Stimulated activated CD4-positive, alpha-beta T cell treated with anti-CD3 and anti-CD28 coated beads, Interleukin-15, amount 100 ng/mL, for 1 hour (primary cell): ENCODE measurements at regions not wholly inside any gene's neighbourhood (a gene's known extent, or its start where the extent isn't known, plus 50 kb on each side); places are given as distances from the start of the nearest gene placed in this dataset.

ENCODE experiments used
- DNase-seq, 2 donors: peaks; one replicate each; pipeline ENCODE4 v3.0.0-alpha.2; 2020; ENCODE audit warnings: low read depth in 1 of 2, low spot score in 1 of 2

DNA sequence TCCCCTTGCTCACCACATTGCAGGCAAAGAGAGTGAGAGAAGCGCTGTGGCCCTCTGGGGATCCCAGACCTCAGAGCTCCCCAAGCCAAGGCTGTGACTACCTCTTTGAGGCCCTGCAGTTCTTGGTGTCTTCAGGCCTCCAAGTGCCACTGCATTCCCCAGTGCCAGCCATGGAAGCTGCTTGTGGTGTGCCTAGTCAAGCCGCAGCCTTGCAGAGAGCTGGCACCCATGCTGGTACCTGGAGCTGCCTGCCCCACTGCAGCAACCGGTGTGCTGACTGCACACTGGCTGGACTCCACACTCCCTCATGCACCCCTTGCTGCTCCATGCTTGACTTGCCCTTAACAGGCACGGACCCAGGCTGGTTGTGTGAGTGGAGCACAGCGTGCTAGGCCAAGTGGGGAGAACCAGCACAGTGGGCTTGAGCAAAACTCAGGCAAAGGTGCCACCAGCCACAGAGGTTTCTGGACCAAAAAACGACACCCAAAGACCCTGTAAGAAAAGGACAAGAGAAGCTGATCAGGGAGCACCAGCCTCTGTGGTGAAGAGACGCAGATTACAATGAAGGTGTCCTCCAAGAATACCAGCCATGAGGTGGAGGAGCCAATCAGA is 113.5 kb upstream of the TMEM18 start:
- no peak for DNase-seq

DNA sequence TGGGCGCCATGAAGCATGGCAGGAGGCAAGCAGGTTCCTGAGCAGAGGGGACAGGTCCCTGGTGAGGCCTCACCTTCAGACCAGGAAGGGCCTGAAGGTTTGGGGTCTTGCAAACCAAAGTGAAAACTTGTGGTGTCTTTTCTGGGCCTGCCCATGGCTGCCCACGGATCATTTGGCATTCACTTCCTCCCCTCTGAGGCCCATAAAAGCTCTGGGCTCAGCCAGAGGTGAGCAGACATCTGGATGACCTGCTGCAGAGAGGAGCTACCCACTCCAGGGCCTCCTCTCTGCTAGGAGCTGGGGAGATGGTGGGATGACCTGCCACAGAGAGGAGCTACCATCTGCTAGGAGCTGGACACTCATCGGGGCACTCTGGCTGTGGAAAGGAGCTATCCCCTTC is 112.9 kb upstream of the TMEM18 start:
- no peak for DNase-seq

- DNase-seq: no peak
Observed at GRCh38 chr2:789529-789928, 112.3 kb upstream of the TMEM18 start.

DNA sequence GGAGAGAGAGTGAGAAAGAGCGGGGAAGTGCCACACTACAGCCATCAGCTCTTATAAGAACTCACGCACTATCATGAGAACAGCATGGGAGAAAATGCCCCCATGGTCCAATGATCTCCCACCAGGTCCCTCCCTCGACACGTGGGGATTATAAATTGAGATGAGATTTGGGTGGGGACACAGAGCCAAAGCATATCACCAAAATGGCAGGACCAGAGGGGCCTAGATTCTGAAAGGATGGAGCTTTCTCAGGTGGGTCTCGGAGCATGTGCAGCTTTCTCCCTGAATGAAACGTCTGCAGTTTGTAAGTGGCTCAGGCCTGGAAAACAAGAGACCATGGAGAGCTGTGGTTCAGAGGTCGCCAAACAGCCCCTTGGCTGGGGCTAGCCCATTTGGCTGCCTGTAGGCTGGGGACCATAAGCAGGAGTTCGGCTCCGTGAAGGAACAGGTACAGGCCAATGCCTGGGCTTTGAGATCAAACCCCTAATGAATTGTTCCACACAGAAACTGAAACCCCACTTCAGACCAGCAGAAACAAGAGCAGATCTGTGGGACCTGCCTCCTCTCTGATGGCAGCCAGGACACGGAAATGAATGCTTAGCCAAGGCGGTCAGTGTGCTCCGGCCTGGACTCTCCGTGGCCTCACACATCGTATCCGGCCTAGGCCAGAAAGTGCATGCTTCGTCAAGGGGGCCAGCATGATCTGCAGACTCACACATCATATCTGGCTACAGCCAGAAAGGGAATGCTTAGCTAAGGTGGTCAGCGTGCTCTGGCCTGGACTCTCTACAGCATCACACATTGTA is 111.2 kb upstream of the TMEM18 start:
- DNase-seq: no peak

- no peak for DNase-seq
Observed at GRCh38 chr2:784753-785152, 107.5 kb upstream of the TMEM18 start.

GRCh38 chr2:780581-780980 is 103.4 kb upstream of the TMEM18 start:
- no peak for DNase-seq

DNA sequence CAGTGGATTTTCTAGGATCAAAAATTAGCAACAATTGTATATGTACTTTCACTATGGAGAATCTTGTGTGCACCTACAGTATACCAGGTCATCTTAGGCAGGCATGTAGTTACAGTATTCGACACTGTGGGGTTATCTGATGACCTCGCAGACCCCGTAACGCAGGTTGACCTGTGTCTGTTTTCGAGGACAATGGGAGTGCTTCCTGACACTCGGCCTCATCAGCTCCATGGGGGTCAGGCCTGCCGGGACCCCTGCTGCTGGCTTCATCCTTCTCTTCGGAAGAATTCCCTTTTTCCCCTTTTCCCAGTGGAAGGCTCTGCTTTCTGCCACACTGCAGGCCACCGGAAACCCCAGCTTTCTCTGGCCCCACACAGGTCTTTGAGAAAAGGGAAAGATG is 102.8 kb upstream of the TMEM18 start:
- no peak for DNase-seq

GRCh38 chr2:778731-779350 is 101.6 kb upstream of the TMEM18 start:
- DNase-seq: no peak

GRCh38 chr2:777546-777945 is 100.3 kb upstream of the TMEM18 start:
- no peak for DNase-seq

DNA sequence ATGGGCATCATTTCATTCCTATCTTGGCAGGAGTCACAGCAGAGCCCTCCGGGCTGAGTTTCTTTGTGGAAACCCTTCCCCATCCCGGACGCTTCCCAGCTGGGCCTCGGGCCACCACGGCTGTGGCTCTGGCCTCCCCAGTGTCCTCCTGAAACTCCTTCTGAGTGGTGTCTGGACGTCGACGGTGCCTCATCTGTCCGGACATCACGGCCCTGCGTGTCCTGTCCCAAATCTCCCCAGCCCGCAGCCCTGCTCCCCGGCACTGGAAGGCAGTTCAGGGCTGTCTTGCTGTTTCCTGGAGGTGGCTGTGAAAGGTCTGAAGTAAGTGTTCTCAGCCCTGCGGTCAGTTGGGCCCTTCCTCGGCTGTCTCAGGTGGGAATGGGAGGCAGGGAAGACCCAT is 99.8 kb upstream of the TMEM18 start:
- DNase-seq: no peak

GRCh38 chr2:776487-776886 is 99.3 kb upstream of the TMEM18 start:
- DNase-seq: no peak

DNA sequence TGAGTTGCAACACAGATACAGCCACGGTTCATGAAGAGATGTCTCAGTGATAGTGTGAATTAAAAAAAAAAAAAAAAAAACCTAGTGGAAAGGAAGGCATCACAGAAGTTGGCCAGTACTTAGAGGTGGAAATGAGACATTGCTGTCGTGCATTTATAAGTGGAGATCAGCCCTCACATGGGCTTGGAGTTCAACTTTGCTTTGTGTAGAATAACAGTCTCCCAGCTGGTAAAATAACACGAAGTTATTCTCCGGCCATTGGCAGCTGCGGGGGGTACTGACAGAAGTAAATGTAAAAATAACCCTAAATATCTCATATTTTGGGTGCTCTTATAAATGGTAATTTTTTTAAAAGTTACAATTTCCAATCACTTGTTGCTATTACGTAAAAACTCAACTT is 98.8 kb upstream of the TMEM18 start:
- DNase-seq: no peak

- no peak for DNase-seq
Observed at GRCh38 chr2:774436-774835, 97.2 kb upstream of the TMEM18 start.

- DNase-seq: no peak
Observed at GRCh38 chr2:773256-774160, 96.3 kb upstream of the TMEM18 start.

- DNase-seq: no peak
Observed at GRCh38 chr2:771538-771937, 94.3 kb upstream of the TMEM18 start.

GRCh38 chr2:770776-771175 is 93.6 kb upstream of the TMEM18 start:
- no peak for DNase-seq

GRCh38 chr2:769771-770170 is 92.6 kb upstream of the TMEM18 start:
- no peak for DNase-seq

GRCh38 chr2:768451-768850 is 91.2 kb upstream of the TMEM18 start:
- no peak for DNase-seq

DNA sequence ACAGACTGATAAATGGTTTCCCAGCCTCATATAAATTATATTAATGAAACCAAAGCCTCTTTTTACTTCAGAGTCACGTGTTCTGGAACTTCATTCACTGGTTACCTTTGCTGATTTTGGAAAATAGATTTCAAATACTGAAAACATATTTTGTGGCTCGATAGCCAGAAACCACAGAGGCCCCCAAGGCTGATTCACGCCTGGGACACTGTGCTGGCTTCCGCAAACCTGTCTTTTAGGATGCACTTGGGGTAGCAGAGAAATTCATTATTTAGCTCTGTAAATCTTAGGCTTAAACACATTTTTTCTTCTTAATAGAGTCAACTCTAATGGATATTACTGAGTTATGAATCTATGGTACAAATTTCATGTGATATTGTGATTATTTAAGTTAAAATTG is 90.7 kb upstream of the TMEM18 start:
- no peak for DNase-seq

DNA sequence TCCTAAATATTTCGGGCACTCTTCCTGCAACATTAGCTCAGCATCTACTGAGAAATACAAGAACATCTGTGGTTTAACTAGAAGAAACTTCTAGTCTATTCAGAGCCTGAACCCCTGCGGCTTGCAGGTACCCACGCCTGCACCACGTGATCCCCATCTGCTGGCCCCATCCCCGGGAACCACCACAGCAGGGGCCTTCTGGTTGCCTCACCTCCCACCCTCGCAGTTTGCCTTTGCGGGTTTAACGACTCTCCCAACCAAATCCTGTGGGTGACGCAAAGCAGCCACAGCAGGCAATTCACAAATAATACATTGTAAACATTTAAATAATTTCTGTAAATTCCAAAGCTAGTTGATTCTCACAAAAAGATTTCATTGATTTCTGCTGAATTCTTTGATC is 90.2 kb upstream of the TMEM18 start:
- no peak for DNase-seq

DNA sequence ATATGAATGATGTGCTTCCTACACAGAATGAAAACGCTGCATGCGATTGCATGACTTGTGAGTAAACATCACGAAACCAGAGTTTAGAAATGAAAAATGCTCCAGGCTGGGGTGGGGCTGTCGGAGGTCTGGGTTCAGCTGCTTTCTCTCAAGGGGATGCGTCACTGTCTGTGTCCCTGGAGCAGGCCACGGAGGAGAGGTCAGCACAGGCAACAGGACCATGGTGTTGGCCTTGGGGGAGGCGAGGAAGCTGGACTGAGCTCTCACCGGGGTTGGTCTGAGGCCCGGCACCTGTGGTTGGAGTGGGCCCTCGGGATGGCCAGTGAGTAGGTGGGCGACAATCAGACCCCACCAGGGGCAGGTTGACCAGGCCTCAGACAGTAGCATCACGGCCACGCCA is 89.0 kb upstream of the TMEM18 start:
- DNase-seq: no peak

- no peak for DNase-seq
Observed at GRCh38 chr2:765369-765768, 88.2 kb upstream of the TMEM18 start.
